Neuronal stem cell (in vitro differentiated cells): ENCODE measurements at regions not wholly inside any gene's neighbourhood (a gene's known extent, or its start where the extent isn't known, plus 50 kb on each side); places are given as distances from the start of the nearest gene placed in this dataset.

ENCODE experiments used
- DNase-seq: peaks from one replicate; pipeline ENCODE4 v3.0.0-alpha.2; 2013; ENCODE audit warnings: low spot score
- H2AFZ ChIP-seq: one replicate; pipeline ENCODE4 v1.6.1; 2013; ENCODE audit warnings: mild to moderate bottlenecking, low read length, inconsistent platforms
- H2AK5ac ChIP-seq: 2 replicates; pipeline ENCODE4 v1.6.1; 2013; ENCODE audit warnings: low read depth, mild to moderate bottlenecking, inconsistent platforms, low read length, moderate library complexity, mixed read lengths
- H2BK120ac ChIP-seq: 2 replicates; pipeline ENCODE4 v1.6.1; 2013; ENCODE audit warnings: low read depth, mild to moderate bottlenecking, inconsistent platforms, low read length, moderate library complexity, mixed read lengths
- H2BK12ac ChIP-seq: one replicate; pipeline ENCODE4 v1.6.1; 2013; ENCODE audit warnings: low read length, inconsistent platforms
- H2BK15ac ChIP-seq: 2 replicates; pipeline ENCODE4 v1.6.1; 2013; ENCODE audit warnings: mild to moderate bottlenecking, low read length, inconsistent platforms, mixed read lengths
- H2BK5ac ChIP-seq: one replicate; pipeline ENCODE4 v1.6.1; 2013; ENCODE audit warnings: inconsistent platforms, mild to moderate bottlenecking, low read length, moderate library complexity
- H3K14ac ChIP-seq: one replicate; pipeline ENCODE4 v1.6.1; 2013; ENCODE audit warnings: low read length, inconsistent platforms
- H3K18ac ChIP-seq: 2 replicates; pipeline ENCODE4 v1.6.1; 2013; ENCODE audit warnings: low read length, inconsistent platforms
- H3K23ac ChIP-seq: 2 replicates; pipeline ENCODE4 v1.6.1; 2013; ENCODE audit warnings: low read depth, mild to moderate bottlenecking, mixed read lengths, low read length, inconsistent platforms; ENCODE audit not compliant: poor library complexity
- H3K27ac ChIP-seq: replicated peaks from 3 replicates; pipeline ENCODE4 v1.5.1; 2013; ENCODE audit warnings: low read length, inconsistent platforms
- H3K27me3 ChIP-seq, 3 experiments: 2 replicates each; pipeline ENCODE4 v1.6.1; 2013; ENCODE audit warnings: low read length in 3 of 3, mild to moderate bottlenecking in 2 of 3, inconsistent platforms in 1 of 3, low read depth in 1 of 3, mixed read lengths in 1 of 3, moderate library complexity in 1 of 3; ENCODE audit not compliant: control insufficient read depth in 3 of 3, insufficient read depth in 3 of 3
- H3K36me3 ChIP-seq, 2 donors: replicated peaks in 1 of 2; 2 replicates each; pipeline ENCODE4 v1.6.1; 2013; ENCODE audit warnings: low read length in 2 of 2; ENCODE audit not compliant: control insufficient read depth in 2 of 2, insufficient read depth in 2 of 2
- H3K4ac ChIP-seq: 2 replicates; pipeline ENCODE4 v1.6.1; 2013; ENCODE audit warnings: inconsistent platforms, mild to moderate bottlenecking, low read length, moderate library complexity
- H3K4me1 ChIP-seq, 2 donors: 1 replicate in 1 of 2; 2 replicates in 1 of 2; pipeline ENCODE4 v1.6.1; 2013; ENCODE audit warnings: low read length in 2 of 2, low read depth in 1 of 2; ENCODE audit not compliant: control insufficient read depth in 2 of 2, insufficient read depth in 1 of 2
- H3K4me2 ChIP-seq: one replicate; pipeline ENCODE4 v1.6.1; 2013; ENCODE audit warnings: mild to moderate bottlenecking, low read length, inconsistent platforms; ENCODE audit not compliant: insufficient read depth, poor library complexity, severe bottlenecking
- H3K4me3 ChIP-seq, 2 donors: 2 replicates each; pipeline ENCODE4 v1.5.1; 2013; ENCODE audit warnings: low read length in 2 of 2, mild to moderate bottlenecking in 2 of 2, inconsistent platforms in 1 of 2, moderate library complexity in 1 of 2
- H3K79me1 ChIP-seq: one replicate; pipeline ENCODE4 v1.6.1; 2013; ENCODE audit warnings: low read depth, mild to moderate bottlenecking, inconsistent platforms, low read length, moderate library complexity
- H3K9ac ChIP-seq: one replicate; pipeline ENCODE4 v1.6.1; 2013; ENCODE audit warnings: mild to moderate bottlenecking, low read depth, low read length, inconsistent platforms; ENCODE audit not compliant: poor library complexity
- H3K9me3 ChIP-seq, 2 donors: replicated peaks in 1 of 2; 2 replicates each; pipeline versions ENCODE3 to v1.6.1; 2013; ENCODE audit warnings: low read length in 2 of 2, mild to moderate bottlenecking in 2 of 2, inconsistent platforms in 1 of 2, low read depth in 1 of 2, mixed read lengths in 1 of 2, moderate library complexity in 1 of 2; ENCODE audit not compliant: control insufficient read depth in 2 of 2, insufficient read depth in 1 of 2
- H4K8ac ChIP-seq: one replicate; pipeline ENCODE4 v1.6.1; 2013; ENCODE audit warnings: low read depth, mild to moderate bottlenecking, inconsistent platforms, low read length, moderate library complexity
- H4K91ac ChIP-seq: one replicate; pipeline ENCODE4 v1.6.1; 2013; ENCODE audit warnings: low read length, low read depth, mild to moderate bottlenecking, inconsistent platforms; ENCODE audit not compliant: poor library complexity
- WGBS, 2 donors: extraction: QIAGEN DNeasy Blood & Tissue Kit; methylation state at CpG; one replicate each; pipeline ENCODE4 v1.1.7; 2013; ENCODE audit warnings: missing lambda C conversion rate in 2 of 2, mixed read lengths in 1 of 2; ENCODE audit not compliant: insufficient read length in 2 of 2, insufficient replicate concordance in 1 of 2; ENCODE audit errors: extremely low coverage in 2 of 2; 5-methylcytosine and 5-hydroxymethylcytosine counted together

GRCh38 chr15:77843546-77843945, 210.8 kb upstream of the LINGO1 start:
- WGBS, 2 donors: no CpG with 5 or more reads among the region's 5 CpGs
- no peak overlapping the region for H3K9ac ChIP-seq
- H4K8ac ChIP-seq: no peak overlapping the region
- H3K4me3 ChIP-seq: no peak overlapping the region
- no peak overlapping the region for H3K4ac ChIP-seq
- H3K4me2 ChIP-seq: no peak overlapping the region
- H2BK15ac ChIP-seq: no peak overlapping the region
- H2AFZ ChIP-seq: no peak overlapping the region
- peaks cover 0 to 11% of the 10 kb centered on the region in 2 donors for H3K4me1 ChIP-seq
- DNase-seq: no peak
- H3K79me1 ChIP-seq: no peaks in the 10 kb centered on the region
- H3K23ac ChIP-seq: no peak overlapping the region
- H2BK12ac ChIP-seq: no peak overlapping the region
- no peak overlapping the region for H3K14ac ChIP-seq
- no peaks in the 10 kb centered on the region for H3K9me3 ChIP-seq
- H2AK5ac ChIP-seq: no peak overlapping the region
- no peak overlapping the region for H2BK120ac ChIP-seq
- peaks cover 0 to 18% (median 0%) of the 10 kb centered on the region in 3 experiments for H3K27me3 ChIP-seq
- no peaks in the 10 kb centered on the region for H3K36me3 ChIP-seq
- no peak overlapping the region for H2BK5ac ChIP-seq
- H4K91ac ChIP-seq: no peak overlapping the region
- no peak overlapping the region for H3K27ac ChIP-seq
- no peak overlapping the region for H3K18ac ChIP-seq

- WGBS, 2 donors: no CpG with 5 or more reads among the region's 11 CpGs
- no peak overlapping the region for H3K4me2 ChIP-seq
These were observed 208.5 kb upstream of the LINGO1 start for GRCh38 chr15:77840991-77841775.

GRCh38 chr15:77839970-77840905, 207.5 kb upstream of the LINGO1 start:
- no peak overlapping the region for H3K14ac ChIP-seq
- no peak for DNase-seq
- H3K36me3 ChIP-seq: no peaks in the 10 kb centered on the region
- H3K4me2 ChIP-seq: no peak overlapping the region
- no peak overlapping the region for H3K27ac ChIP-seq
- peak overlapping the region; percentile 10 for H2BK15ac ChIP-seq
- no peaks in the 10 kb centered on the region for H3K9me3 ChIP-seq
- no peak overlapping the region for H2BK120ac ChIP-seq
- no peak overlapping the region for H2BK5ac ChIP-seq
- H2AK5ac ChIP-seq: peak overlapping the region; percentile 60
- H2AFZ ChIP-seq: no peak overlapping the region
- no peak overlapping the region for H2BK12ac ChIP-seq
- H3K9ac ChIP-seq: no peak overlapping the region
- H3K79me1 ChIP-seq: no peaks in the 10 kb centered on the region
- H4K8ac ChIP-seq: no peak overlapping the region
- H4K91ac ChIP-seq: no peak overlapping the region
- no peak overlapping the region for H3K4ac ChIP-seq
- H3K23ac ChIP-seq: no peak overlapping the region
- H3K4me3 ChIP-seq: no peak overlapping the region
- peaks cover 0 to 15% of the 10 kb centered on the region in 2 donors for H3K4me1 ChIP-seq
- peak overlapping the region; percentile 77 for H3K18ac ChIP-seq
- H3K27me3 ChIP-seq: peaks cover 0 to 30% (median 0%) of the 10 kb centered on the region in 3 experiments
- no CpG with 5 or more reads among the region's 11 CpGs for WGBS, 2 donors

More at GRCh38 chr15:77840991-77841775, 208.5 kb upstream of the LINGO1 start:
- peak overlapping the region; percentile 79 for H3K18ac ChIP-seq
- H3K4me1 ChIP-seq: peaks cover 0 to 13% of the 10 kb centered on the region in 2 donors
- H3K9me3 ChIP-seq: no peaks in the 10 kb centered on the region
- H2AFZ ChIP-seq: no peak overlapping the region
- no peak overlapping the region for H4K91ac ChIP-seq
- H4K8ac ChIP-seq: no peak overlapping the region
- no peak overlapping the region for H2BK12ac ChIP-seq
- no peak overlapping the region for H3K4me3 ChIP-seq
- DNase-seq: no peak
- H3K4ac ChIP-seq: no peak overlapping the region
- no peaks in the 10 kb centered on the region for H3K36me3 ChIP-seq
- no peak overlapping the region for H2BK15ac ChIP-seq
- H3K27ac ChIP-seq: no peak overlapping the region
- H3K9ac ChIP-seq: no peak overlapping the region
- H3K79me1 ChIP-seq: no peaks in the 10 kb centered on the region
- no peak overlapping the region for H2BK5ac ChIP-seq
- H3K23ac ChIP-seq: no peak overlapping the region
- H3K14ac ChIP-seq: no peak overlapping the region
- no peak overlapping the region for H2AK5ac ChIP-seq
- no peak overlapping the region for H2BK120ac ChIP-seq
- peaks cover 0 to 30% (median 0%) of the 10 kb centered on the region in 3 experiments for H3K27me3 ChIP-seq

GRCh38 chr15:77839456-77839855, 206.7 kb upstream of the LINGO1 start:
- H3K14ac ChIP-seq: no peak overlapping the region
- peak overlapping the region; percentile 54 for H2BK15ac ChIP-seq
- H2AFZ ChIP-seq: no peak overlapping the region
- H3K18ac ChIP-seq: no peak overlapping the region
- H3K4me2 ChIP-seq: no peak overlapping the region
- H3K23ac ChIP-seq: no peak overlapping the region
- H2AK5ac ChIP-seq: peak overlapping the region; percentile 60
- H3K79me1 ChIP-seq: no peaks in the 10 kb centered on the region
- H3K36me3 ChIP-seq: no peaks in the 10 kb centered on the region
- H3K4me1 ChIP-seq: peaks cover 0 to 15% of the 10 kb centered on the region in 2 donors
- peaks cover 0 to 30% (median 0%) of the 10 kb centered on the region in 3 experiments for H3K27me3 ChIP-seq
- H3K9ac ChIP-seq: no peak overlapping the region
- no peak overlapping the region for H2BK5ac ChIP-seq
- no peak overlapping the region for H2BK120ac ChIP-seq
- no peaks in the 10 kb centered on the region for H3K9me3 ChIP-seq
- no CpG with 5 or more reads among the region's 8 CpGs for WGBS, 2 donors
- H3K4me3 ChIP-seq: no peak overlapping the region
- no peak overlapping the region for H3K4ac ChIP-seq
- no peak overlapping the region for H2BK12ac ChIP-seq
- H4K91ac ChIP-seq: no peak overlapping the region
- H3K27ac ChIP-seq: no peak overlapping the region
- DNase-seq: no peak
- no peak overlapping the region for H4K8ac ChIP-seq
